Left ventricle myocardium inferior (tissue), 1 donor: ENCODE measurements at regions not wholly inside any gene's neighbourhood (a gene's known extent, or its start where the extent isn't known, plus 50 kb on each side); places are given as distances from the start of the nearest gene placed in this dataset.

ENCODE experiments used
- DNase-seq: peaks from one replicate; pipeline ENCODE4 v3.0.0-alpha.2; 2020
- H3K27ac ChIP-seq: fragments of 200-600 bp; replicated peaks from 2 replicates; pipeline ENCODE4 v1.8.0; 2021
- H3K27me3 ChIP-seq: fragments of 200-600 bp; 2 replicates; pipeline ENCODE4 v1.8.0; 2021; ENCODE audit warnings: low read depth
- H3K36me3 ChIP-seq: fragments of 200-600 bp; 2 replicates; pipeline ENCODE4 v1.8.0; 2021
- H3K4me1 ChIP-seq: fragments of 200-600 bp; 2 replicates; pipeline ENCODE4 v1.8.0; 2021
- H3K4me3 ChIP-seq: fragments of 200-600 bp; 2 replicates; pipeline ENCODE4 v1.8.0; 2021; ENCODE audit warnings: mild to moderate bottlenecking, moderate library complexity
- H3K9me3 ChIP-seq: fragments of 200-600 bp; replicated peaks from 2 replicates; pipeline ENCODE4 v1.8.0; 2021
- CTCF ChIP-seq: fragments of 200-600 bp; IDR thresholded peaks from 2 replicates; pipeline ENCODE4 v1.8.0; 2021; ENCODE audit warnings: antibody characterized with exemption, mild to moderate bottlenecking, borderline replicate concordance
- intact Hi-C: fragments of 100-400 bp; cut with micrococcal nuclease; formaldehyde crosslinking; loops from one replicate; pipeline ENCODE4 v1.11.0; 2022
- donor health status: DM: no; HTN: yes; CAD: no; lungs with severe emphysema.

GRCh38 chr5:130452744-130453143, 548.5 kb downstream of the CHSY3 start:
- Histone ChIP-seq H3K27me3 (no peaks in the 10 kb centered on the region), H3K36me3 (no peaks in the 10 kb centered on the region), H3K4me1 (no peaks in the 10 kb centered on the region), H3K27ac (no peak overlapping the region), H3K9me3 (peaks cover 41% of the 10 kb centered on the region), H3K4me3 (no peak overlapping the region)
- TF ChIP-seq CTCF = no peak
- DNase-seq = no peak
- intact Hi-C loops = no loop called here

- no peak for TF ChIP-seq CTCF
- H3K9me3 ChIP-seq = peaks cover 63% of the 10 kb centered on the region
- intact Hi-C loops = no loop called here
- H3K36me3 ChIP-seq = no peaks in the 10 kb centered on the region
- no peak overlapping the region for H3K4me3 ChIP-seq
- no peak overlapping the region for H3K27ac ChIP-seq
- H3K4me1 ChIP-seq = no peaks in the 10 kb centered on the region
- H3K27me3 ChIP-seq = no peaks in the 10 kb centered on the region
- no peak for DNase-seq
These were observed 532.2 kb downstream of the CHSY3 start for GRCh38 chr5:130436430-130436829.

DNA sequence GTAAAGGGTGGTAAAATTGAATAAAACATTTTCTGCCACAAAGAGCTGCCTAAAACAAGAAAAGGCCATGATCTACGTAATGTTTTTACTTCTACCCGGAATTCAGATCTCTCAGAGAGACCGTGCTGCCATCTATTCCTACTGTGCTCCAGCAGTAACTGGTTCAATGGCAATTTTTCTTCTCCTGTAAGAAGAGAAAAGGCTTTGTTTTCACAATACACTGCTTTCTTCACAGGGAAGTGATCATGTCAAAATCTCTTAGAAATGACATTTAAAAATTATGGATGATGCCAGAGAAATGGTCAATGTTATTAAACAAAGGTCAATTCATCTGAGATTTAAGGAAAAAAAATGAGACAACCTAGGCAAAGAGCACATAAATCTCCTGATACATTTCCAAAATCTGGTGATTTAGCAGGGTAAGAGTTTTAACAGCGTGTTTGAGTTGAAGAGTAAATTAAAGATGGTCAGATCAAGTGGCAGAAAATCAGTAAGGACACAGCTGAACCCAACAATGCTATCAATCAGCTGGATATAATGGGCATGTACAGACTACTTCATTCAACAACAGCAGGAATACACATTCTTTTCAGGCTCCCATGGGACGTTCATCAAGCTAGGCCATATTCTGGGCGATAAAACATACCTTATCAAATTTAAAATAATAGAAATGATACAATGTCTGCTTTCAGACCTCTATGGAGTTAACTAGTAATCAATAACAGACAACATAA, 523.1 kb downstream of the CHSY3 start:
- no peaks in the 10 kb centered on the region for H3K4me1 ChIP-seq
- no peaks in the 10 kb centered on the region for H3K36me3 ChIP-seq
- intact Hi-C loops = no loop called here
- no peak overlapping the region for H3K27ac ChIP-seq
- no peak for DNase-seq
- no peak overlapping the region for H3K4me3 ChIP-seq
- H3K27me3 ChIP-seq = no peaks in the 10 kb centered on the region
- no peak for TF ChIP-seq CTCF
- no peaks in the 10 kb centered on the region for H3K9me3 ChIP-seq

GRCh38 chr5:130425424-130425823, 521.2 kb downstream of the CHSY3 start:
- intact Hi-C loops = no loop called here
- no peaks in the 10 kb centered on the region for H3K36me3 ChIP-seq

GRCh38 chr5:130424341-130424740, 520.1 kb downstream of the CHSY3 start:
- Histone ChIP-seq H3K4me1 (no peaks in the 10 kb centered on the region), H3K36me3 (no peaks in the 10 kb centered on the region), H3K9me3 (peaks cover 11% of the 10 kb centered on the region), H3K27ac (no peak overlapping the region), H3K27me3 (no peaks in the 10 kb centered on the region), H3K4me3 (no peak overlapping the region)
- intact Hi-C loops = no loop called here
- DNase-seq = no peak
- TF ChIP-seq CTCF = no peak

More at GRCh38 chr5:130425424-130425823, 521.2 kb downstream of the CHSY3 start:
- no peak for TF ChIP-seq CTCF
- peaks cover 11% of the 10 kb centered on the region for H3K9me3 ChIP-seq
- DNase-seq = no peak
- no peak overlapping the region for H3K4me3 ChIP-seq
- no peaks in the 10 kb centered on the region for H3K4me1 ChIP-seq
- H3K27ac ChIP-seq = no peak overlapping the region
- no peaks in the 10 kb centered on the region for H3K27me3 ChIP-seq
